Left colon (tissue), 2 donors: ENCODE measurements at regions not wholly inside any gene's neighbourhood (a gene's known extent, or its start where the extent isn't known, plus 50 kb on each side); places are given as distances from the start of the nearest gene placed in this dataset.

Source experiments
- ATAC-seq: fragments of 200-7000 bp; cut with Tn5 transposase; one replicate; pipeline ENCODE4 v1.9.1; 2020; ENCODE audit warnings: mild to moderate bottlenecking, moderate library complexity
- DNase-seq, 2 donors: peaks; one replicate each; pipeline ENCODE4 v3.0.0-alpha.2; 2020
- intact Hi-C, 2 donors: fragments of 100-400 bp; cut with DNase I in 1 of 2; cut with micrococcal nuclease in 1 of 2; formaldehyde crosslinking; loops; one replicate each; pipeline versions ENCODE4 v1.11.2 to v1.14.0; 2022; cut with DNase I, micrococcal nuclease
- donor health status: DM: no; HTN: no; CAD: no.
- donor health status: DM: yes; HTN: yes; CAD: no.

GRCh38 chr13:52975969-52976368 lies 52.6 kb upstream of the OLFM4 start:
- no peak for DNase-seq
- intact Hi-C loops: no loop called here
- no peak for ATAC-seq

- intact Hi-C loops: no loop called here
- DNase-seq (no peak), ATAC-seq (no peak)
Measured at GRCh38 chr13:52975161-52975560, 53.5 kb upstream of the OLFM4 start.

- intact Hi-C loops: no loop called here
Measured at GRCh38 chr13:52974711-52975110, 53.9 kb upstream of the OLFM4 start.

DNA sequence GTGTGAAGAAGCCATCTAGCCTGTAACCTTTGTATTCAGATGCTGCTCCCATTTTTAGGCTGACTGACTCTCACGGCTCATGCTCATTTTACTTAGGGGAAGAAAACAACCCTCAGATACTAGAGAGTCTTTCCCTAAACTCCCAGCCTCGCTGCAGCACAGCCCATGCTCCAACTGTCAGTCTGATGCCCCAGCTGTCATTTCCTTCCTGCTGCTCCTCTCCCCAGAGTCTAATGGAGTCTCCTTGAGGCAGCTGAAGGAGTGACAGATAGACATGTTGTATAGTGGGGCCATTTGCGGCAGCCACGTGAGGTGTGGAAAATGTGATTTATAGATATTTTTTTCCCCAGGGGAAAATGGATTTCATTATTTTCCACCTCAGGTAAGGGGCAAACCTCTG lies 59.2 kb upstream of the OLFM4 start:
- no peak for DNase-seq
- intact Hi-C loops: no loop called here
- ATAC-seq: no peak

More at GRCh38 chr13:52974711-52975110, 53.9 kb upstream of the OLFM4 start:
- ATAC-seq (no peak), DNase-seq (no peak)

DNA sequence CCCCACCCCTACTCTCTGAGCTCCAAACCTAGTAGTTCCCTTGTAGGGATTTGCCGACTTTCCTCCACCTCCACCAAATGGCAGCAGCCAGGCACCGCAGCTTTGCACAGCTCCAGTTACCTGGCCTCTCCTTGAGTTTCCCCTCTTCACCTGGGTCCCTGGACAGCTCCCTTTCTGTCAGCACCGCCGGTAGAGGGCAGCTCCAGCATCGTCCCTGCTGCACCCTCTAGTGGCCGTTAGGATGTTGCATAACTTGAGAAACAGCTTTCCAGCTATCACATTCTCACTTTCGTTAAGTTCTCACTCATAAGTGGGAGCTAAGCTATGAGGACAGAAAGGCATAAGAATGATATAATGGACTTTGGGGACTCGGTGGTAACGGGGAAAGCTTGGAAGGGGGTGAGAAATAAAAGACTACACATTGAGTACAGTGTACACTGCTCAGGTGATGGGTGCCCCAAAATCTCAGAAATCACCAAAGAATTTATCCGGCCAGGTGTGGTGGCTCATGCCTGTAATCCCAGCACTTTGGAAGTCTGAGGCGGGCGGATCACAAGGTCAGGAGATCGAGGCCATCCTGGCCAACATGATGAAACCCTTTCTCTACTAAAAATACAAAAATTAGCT lies 60.4 kb upstream of the OLFM4 start:
- ATAC-seq: peak; percentile 99
- DNase-seq: peak; percentile 72 to 83
- intact Hi-C loops: no loop called here

DNA sequence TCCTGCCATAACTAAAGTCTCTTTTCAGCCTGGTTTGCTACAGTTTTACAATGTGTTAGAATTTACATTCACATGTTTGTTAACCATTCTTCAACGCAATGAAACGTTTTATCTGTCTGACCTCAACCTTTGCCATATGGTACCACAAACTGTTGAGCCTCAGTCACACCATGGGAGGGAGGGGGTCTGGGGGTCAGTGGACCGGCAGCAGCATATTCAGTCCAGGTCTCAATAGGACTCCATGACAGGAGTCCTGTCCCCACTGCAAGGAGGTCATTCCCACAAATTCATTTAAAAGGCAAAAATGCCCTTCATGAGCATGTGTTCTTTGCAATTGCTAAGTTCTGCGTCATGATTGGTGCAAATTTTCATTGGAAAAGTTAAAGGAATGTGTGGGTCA lies 66.6 kb upstream of the OLFM4 start:
- intact Hi-C loops: no loop called here
- no peak for DNase-seq
- no peak for ATAC-seq

DNA sequence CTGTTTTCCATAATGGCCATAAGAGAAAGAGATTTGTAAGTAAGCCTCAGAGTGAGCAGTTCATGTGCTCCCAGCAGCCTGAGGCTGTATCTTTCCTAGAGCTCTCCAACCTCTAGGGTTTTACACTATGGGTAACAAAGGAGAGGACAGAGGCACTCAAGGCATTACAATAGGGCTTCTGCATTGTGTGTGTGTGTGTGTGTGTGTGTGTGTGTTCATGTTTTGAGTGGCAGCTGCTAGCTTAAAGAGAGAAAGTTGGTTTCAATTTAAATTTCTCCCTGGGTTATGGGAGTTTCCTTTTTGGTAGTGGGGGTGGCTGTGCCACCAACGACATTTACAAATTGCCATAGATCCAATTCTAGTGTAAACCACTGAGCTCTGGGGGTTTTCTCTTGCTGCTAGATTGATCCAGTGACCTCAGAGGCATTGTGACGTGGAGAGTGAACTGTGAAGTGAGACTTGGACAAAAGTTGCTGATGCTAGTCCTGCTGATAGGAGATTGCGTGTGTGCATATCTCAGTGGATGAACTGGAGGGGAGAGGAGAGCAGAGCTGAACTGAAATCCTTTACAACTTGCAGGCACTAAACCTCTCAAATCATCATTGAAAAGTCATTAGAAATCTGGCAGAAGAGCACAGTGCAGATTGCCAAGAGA lies 67.2 kb upstream of the OLFM4 start:
- DNase-seq (no peak), ATAC-seq (no peak)
- intact Hi-C loops: no loop called here

- ATAC-seq: no peak
- intact Hi-C loops: no loop called here
- no peak for DNase-seq
Measured at GRCh38 chr13:52955472-52955874, 73.1 kb upstream of the OLFM4 start.

DNA sequence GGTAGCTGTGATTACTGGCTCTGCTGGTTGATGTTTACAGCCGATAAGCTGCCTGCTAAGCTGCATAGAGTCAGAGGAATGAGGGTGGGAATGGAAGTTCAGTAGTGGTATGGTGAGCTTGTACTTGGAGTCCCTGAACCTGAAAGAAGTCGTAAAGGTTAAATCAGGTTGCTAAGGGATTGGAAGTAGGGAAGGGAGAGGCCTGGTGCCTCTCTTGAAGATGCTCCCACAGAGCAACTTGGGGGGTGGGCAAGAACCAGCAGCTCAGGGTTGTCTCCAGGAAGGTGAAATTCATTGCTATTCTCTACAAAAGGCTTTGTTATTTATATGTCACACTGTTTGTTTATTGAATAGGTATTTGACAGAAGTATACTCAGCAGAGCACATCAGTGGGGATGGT lies 73.8 kb upstream of the OLFM4 start:
- ATAC-seq (no peak), DNase-seq (no peak)
- intact Hi-C loops: no loop called here

GRCh38 chr13:52950436-52950956 lies 78.1 kb upstream of the OLFM4 start:
- no peak for ATAC-seq
- intact Hi-C loops: no loop called here

GRCh38 chr13:52949742-52950141 lies 78.9 kb upstream of the OLFM4 start:
- intact Hi-C loops: no loop called here
- DNase-seq (no peak), ATAC-seq (no peak)

More at GRCh38 chr13:52950436-52950956, 78.1 kb upstream of the OLFM4 start:
- no peak for DNase-seq

DNA sequence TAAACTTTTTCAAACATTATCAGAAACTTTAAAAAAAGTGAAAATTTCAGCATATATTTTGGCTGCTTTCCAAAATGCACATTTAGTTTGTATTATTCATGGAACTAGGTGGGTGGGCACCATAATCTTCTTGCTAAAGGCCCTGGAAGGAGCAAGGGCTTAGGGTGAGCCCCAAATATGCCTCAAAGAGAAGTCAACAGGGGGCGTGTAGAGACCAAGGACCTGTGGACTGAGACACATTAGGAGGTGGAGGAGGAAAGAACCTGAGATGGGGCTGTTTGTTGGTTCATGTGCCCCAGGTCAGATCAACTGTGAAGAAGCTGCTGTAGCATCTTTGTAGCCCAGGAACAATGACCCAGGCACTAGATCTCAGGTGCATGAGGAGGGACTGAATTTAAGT lies 79.6 kb upstream of the OLFM4 start:
- ATAC-seq: no peak
- no peak for DNase-seq
- intact Hi-C loops: no loop called here

GRCh38 chr13:52947921-52948373 lies 80.7 kb upstream of the OLFM4 start:
- ATAC-seq: no peak
- DNase-seq: peak in 1 of 2 donors; percentile 9
- intact Hi-C loops: no loop called here

- DNase-seq: no peak
- intact Hi-C loops: no loop called here
- ATAC-seq: no peak
Measured at GRCh38 chr13:52945348-52945747, 83.3 kb upstream of the OLFM4 start.

DNA sequence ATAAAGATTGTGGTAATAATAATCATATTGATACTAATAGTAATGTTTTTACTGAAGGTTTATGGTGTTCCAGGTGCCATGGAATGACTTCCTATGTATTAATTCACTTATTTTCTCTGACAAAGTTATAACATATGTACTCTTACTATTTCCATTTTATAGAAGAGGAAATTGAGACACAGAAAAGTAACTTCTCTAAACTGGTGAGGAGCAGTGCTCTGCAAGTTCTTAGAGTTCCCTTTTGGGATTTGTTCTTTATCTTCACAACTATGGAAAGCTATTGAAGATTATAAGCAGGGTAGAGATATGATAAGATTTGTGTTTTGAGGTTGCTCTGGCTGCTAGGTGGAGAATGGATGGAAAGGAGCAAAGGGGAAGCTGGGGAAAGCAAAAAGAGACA lies 83.9 kb upstream of the OLFM4 start:
- intact Hi-C loops: no loop called here
- ATAC-seq: no peak

GRCh38 chr13:52938065-52938464 lies 89.6 kb upstream of the PCDH8 start:
- ATAC-seq: no peak
- no peak for DNase-seq

More for the DNA sequence above, 83.9 kb upstream of the OLFM4 start:
- DNase-seq: no peak

GRCh38 chr13:52936806-52937205 lies 88.4 kb upstream of the PCDH8 start:
- intact Hi-C loops: no loop called here

More at GRCh38 chr13:52938065-52938464, 89.6 kb upstream of the PCDH8 start:
- intact Hi-C loops: no loop called here

DNA sequence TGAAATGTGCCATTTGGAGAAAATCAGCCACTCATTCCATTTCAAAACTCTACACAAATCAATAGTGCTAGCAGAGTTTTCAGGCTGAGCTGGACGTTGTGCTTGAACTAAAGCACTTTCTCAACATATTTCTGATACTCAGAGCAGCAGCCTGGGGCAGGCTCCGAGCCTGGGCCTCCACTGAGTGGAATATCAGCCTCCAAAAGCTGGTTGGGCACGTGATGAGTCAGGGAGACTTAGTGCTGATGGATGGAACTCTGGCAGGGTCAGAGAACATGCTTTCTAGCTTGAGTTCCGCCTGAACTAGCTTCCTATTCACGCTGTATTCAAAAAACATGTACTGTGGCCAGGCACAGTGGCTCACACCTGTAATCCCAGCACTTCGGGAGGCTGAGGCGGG lies 85.8 kb upstream of the PCDH8 start:
- no peak for ATAC-seq
- intact Hi-C loops: no loop called here
- no peak for DNase-seq

More at GRCh38 chr13:52936806-52937205, 88.4 kb upstream of the PCDH8 start:
- DNase-seq (no peak), ATAC-seq (no peak)

DNA sequence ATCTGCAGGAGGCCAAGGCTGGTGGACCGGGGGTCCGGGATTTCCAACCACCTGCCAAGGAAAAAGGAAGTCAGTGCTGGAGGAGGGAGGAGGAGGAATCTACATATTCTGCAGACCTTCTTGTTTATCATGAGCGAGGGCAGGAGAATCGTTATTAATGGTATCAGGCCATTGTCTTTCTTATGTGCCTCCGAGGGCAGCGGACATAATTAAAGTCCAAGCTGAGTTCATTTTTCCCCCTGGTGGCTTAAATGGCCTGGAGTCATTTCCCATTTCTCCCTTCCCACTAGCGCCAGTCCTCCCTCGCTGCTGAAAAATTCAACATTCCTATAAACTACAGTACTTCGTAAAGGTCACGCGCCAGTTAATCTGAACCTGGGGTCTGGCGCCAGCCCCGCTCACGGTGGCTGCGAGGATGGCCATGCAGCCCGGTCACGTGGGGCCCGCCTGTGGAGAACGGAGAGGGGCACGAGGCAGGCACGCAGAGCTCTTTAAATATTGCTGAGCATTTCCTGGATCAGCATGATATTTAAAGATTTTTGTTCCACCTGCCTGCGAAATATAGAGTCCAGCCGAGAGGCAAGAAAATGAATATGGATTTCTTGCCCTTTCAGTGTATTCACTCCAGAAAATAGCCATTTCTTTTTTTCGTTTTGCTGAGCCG lies 85.2 kb upstream of the PCDH8 start:
- DNase-seq: no peak
- intact Hi-C loops: no loop called here

GRCh38 chr13:52933099-52933498 lies 84.7 kb upstream of the PCDH8 start:
- intact Hi-C loops: no loop called here
- DNase-seq (no peak), ATAC-seq (no peak)

More for the DNA sequence above, 85.2 kb upstream of the PCDH8 start:
- ATAC-seq: no peak
